ENCODE measurements at regions not wholly inside any gene's neighbourhood (a gene's known extent, or its start where the extent isn't known, plus 50 kb on each side); places are given as distances from the start of the nearest gene placed in this dataset.

DNA sequence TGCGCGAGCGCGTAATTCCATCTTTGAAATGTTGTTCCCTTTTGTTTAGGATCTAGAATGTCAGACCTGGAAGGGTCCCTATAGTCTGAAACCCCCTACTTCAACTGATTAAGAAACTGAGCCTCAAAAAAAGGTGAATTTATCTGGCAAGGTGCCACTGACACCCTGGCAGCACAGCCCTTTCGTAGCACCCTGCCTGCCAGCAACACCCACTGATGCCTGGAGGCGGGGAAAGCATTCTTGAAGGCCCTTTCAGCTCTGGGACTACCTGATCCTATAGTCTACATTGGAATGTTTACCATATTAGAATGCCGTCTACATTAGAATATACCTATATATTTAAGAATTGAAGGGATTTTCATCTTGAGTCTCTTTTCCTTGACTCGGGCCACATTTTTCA is 542.3 kb downstream of the BUD13 start:
- no peak overlapping the region for H3K4me2 ChIP-seq (ENCODE audit: low read length)
- no peaks in the 10 kb centered on the region for H3K36me3 ChIP-seq (ENCODE audit: insufficient read depth, low read length)
- TF ChIP-seq, protein P1, sequence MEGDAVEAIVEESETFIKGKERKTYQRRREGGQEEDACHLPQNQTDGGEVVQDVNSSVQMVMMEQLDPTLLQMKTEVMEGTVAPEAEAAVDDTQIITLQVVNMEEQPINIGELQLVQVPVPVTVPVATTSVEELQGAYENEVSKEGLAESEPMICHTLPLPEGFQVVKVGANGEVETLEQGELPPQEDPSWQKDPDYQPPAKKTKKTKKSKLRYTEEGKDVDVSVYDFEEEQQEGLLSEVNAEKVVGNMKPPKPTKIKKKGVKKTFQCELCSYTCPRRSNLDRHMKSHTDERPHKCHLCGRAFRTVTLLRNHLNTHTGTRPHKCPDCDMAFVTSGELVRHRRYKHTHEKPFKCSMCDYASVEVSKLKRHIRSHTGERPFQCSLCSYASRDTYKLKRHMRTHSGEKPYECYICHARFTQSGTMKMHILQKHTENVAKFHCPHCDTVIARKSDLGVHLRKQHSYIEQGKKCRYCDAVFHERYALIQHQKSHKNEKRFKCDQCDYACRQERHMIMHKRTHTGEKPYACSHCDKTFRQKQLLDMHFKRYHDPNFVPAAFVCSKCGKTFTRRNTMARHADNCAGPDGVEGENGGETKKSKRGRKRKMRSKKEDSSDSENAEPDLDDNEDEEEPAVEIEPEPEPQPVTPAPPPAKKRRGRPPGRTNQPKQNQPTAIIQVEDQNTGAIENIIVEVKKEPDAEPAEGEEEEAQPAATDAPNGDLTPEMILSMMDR (IDR thresholded peaks at IDR 0.05; ENCODE audit: low read length): no peak
- TF ChIP-seq EZH2 (IDR thresholded peaks at IDR 0.05; ENCODE audit: borderline replicate concordance, low read length): no peak
- H3K4me3 ChIP-seq (ENCODE audit: low read depth, low read length, poor library complexity, severe bottlenecking): no peak overlapping the region
- H3K4me1 ChIP-seq (ENCODE audit: insufficient read depth, low read length, severe bottlenecking): no peaks in the 10 kb centered on the region
- H3K27ac ChIP-seq (ENCODE audit: low read depth, low read length, poor library complexity, severe bottlenecking): no peak overlapping the region
- no peaks in the 10 kb centered on the region for H3K9me2 ChIP-seq (ENCODE audit: low read depth, low read length)
- H4K20me1 ChIP-seq (ENCODE audit: insufficient read depth, low read length): no peaks in the 10 kb centered on the region
- no peaks in the 10 kb centered on the region for H3K27me3 ChIP-seq (ENCODE audit: insufficient read depth, low read length)
- H3K9ac ChIP-seq (ENCODE audit: low read length): no peak overlapping the region
- no peak overlapping the region for H2AFZ ChIP-seq (ENCODE audit: low read length)
- no peaks in the 10 kb centered on the region for H3K9me3 ChIP-seq (ENCODE audit: low read length)
- H3F3A ChIP-seq (ENCODE audit: insufficient read depth, low read length): no peaks in the 10 kb centered on the region
- no peaks in the 10 kb centered on the region for H3K79me2 ChIP-seq (ENCODE audit: insufficient read depth, low read length)

DNA sequence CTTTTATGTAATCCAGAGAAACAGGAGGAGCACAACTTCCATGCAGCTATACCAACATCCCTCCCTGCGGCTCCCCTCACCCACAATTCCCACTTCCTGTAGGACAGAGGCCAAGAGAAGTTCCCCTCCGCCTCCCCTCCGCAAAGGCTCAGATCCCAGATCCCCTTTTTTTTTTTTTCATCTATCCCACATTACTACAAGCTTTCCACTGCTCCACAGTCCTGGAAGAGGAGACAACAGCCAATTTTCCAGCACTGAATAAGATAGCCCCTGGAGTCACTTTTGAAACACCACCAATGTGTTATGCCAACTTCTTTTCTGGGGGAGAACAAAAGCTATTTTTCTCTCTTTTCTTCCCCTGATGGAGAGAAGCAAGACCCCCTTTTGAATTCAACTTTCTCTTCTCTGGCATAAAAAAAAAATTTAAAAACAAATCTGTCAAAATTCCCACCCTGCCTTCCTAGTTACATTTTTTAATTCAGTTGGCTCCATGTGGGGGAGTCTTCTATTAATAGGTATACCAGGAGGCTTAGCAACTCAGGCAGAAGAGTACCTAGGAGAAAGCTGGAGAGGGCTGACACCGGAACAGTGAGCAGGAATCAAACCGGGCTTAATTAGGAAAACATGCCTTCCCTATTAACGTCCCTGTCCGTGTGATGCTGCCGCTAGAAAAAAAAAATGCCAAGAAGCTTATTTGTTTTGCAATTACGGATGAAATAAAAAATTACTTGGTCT is 543.4 kb downstream of the BUD13 start:
- H3K27ac ChIP-seq (ENCODE audit: low read depth, low read length, poor library complexity, severe bottlenecking): no peak overlapping the region
- no peaks in the 10 kb centered on the region for H3F3A ChIP-seq (ENCODE audit: insufficient read depth, low read length)
- H3K9me2 ChIP-seq (ENCODE audit: low read depth, low read length): no peaks in the 10 kb centered on the region
- H3K79me2 ChIP-seq (ENCODE audit: insufficient read depth, low read length): no peaks in the 10 kb centered on the region
- H3K36me3 ChIP-seq (ENCODE audit: insufficient read depth, low read length): no peaks in the 10 kb centered on the region
- no peak overlapping the region for H2AFZ ChIP-seq (ENCODE audit: low read length)
- H3K27me3 ChIP-seq (ENCODE audit: insufficient read depth, low read length): no peaks in the 10 kb centered on the region
- no peaks in the 10 kb centered on the region for H3K4me1 ChIP-seq (ENCODE audit: insufficient read depth, low read length, severe bottlenecking)
- H3K9ac ChIP-seq (ENCODE audit: low read length): no peak overlapping the region
- no peaks in the 10 kb centered on the region for H3K9me3 ChIP-seq (ENCODE audit: low read length)
- TF ChIP-seq, protein P1 (IDR thresholded peaks at IDR 0.05; ENCODE audit: low read length): no peak
- no peak for TF ChIP-seq EZH2 (IDR thresholded peaks at IDR 0.05; ENCODE audit: borderline replicate concordance, low read length)
- no peak overlapping the region for H3K4me2 ChIP-seq (ENCODE audit: low read length)
- H3K4me3 ChIP-seq (ENCODE audit: low read depth, low read length, poor library complexity, severe bottlenecking): no peak overlapping the region
- H4K20me1 ChIP-seq (ENCODE audit: insufficient read depth, low read length): no peaks in the 10 kb centered on the region

DNA sequence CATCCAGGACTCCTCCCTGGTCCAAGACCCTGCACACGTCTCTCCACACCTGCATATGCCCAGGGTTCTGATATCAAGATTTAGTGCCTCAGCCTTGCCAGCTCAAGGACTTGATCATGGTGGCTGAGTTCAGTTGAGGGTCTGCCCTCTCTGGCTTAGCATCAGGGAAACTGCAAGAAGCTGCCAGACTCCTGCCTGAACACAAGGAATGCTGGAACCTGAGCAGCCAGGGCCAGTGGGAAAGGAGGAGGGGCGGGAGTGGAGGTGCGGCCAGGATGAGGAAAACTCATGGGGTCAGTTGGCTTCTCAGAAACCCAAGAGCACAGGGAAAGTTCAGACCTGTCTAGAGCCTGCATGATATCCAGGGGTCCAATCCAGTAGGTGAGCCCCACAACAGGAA is 546.1 kb downstream of the BUD13 start:
- Histone ChIP-seq H3K27me3 (ENCODE audit: insufficient read depth, low read length) (no peaks in the 10 kb centered on the region), H2AFZ (ENCODE audit: low read length) (no peak overlapping the region), H3K79me2 (ENCODE audit: insufficient read depth, low read length) (no peaks in the 10 kb centered on the region), H3K4me2 (ENCODE audit: low read length) (no peak overlapping the region), H3K9ac (ENCODE audit: low read length) (no peak overlapping the region), H3K36me3 (ENCODE audit: insufficient read depth, low read length) (no peaks in the 10 kb centered on the region), H3K9me2 (ENCODE audit: low read depth, low read length) (no peaks in the 10 kb centered on the region), H3K27ac (ENCODE audit: low read depth, low read length, poor library complexity, severe bottlenecking) (no peak overlapping the region), H3K4me1 (ENCODE audit: insufficient read depth, low read length, severe bottlenecking) (no peaks in the 10 kb centered on the region), H3K4me3 (ENCODE audit: low read depth, low read length, poor library complexity, severe bottlenecking) (no peak overlapping the region), H3K9me3 (ENCODE audit: low read length) (no peaks in the 10 kb centered on the region), H4K20me1 (ENCODE audit: insufficient read depth, low read length) (no peaks in the 10 kb centered on the region), H3F3A (ENCODE audit: insufficient read depth, low read length) (no peaks in the 10 kb centered on the region)
- TF ChIP-seq, protein P1 (IDR thresholded peaks at IDR 0.05; ENCODE audit: low read length): no peak
- no peak for TF ChIP-seq EZH2 (IDR thresholded peaks at IDR 0.05; ENCODE audit: borderline replicate concordance, low read length)

All from OCI-LY1 (cell line).